MCF 10A (cell line): ENCODE measurements at regions not wholly inside any gene's neighbourhood (a gene's known extent, or its start where the extent isn't known, plus 50 kb on each side); places are given as distances from the start of the nearest gene placed in this dataset.

Experiments used
- BruUV-seq: library from RNA; stranded (reverse); fragments of 400-500 nt; replicated peaks from 2 replicates; lab custom pipeline; 2021; lab: Mats Ljungman, UMichigan
- CTCF ChIA-PET: fragments of 300-600 bp; sonication (Branson Sonifier 250); formaldehyde crosslinking; extraction: SDS; loops from one replicate; lab custom pipeline; 2021; ENCODE audit warnings: antibody characterized with exemption, inconsistent platforms; lab: Yijun Ruan, JAX
- POLR2A ChIA-PET: fragments of 300-600, 350-650 bp; sonication (Branson Sonifier 250); formaldehyde crosslinking; extraction: SDS; loops from one replicate; lab custom pipeline; 2020; ENCODE audit warnings: antibody characterized with exemption, inconsistent platforms; lab: Yijun Ruan, JAX
- DNase-seq: peaks from one replicate; pipeline ENCODE4 v3.0.0-alpha.2; 2018; ENCODE audit not compliant: unreplicated experiment
- H3K27ac Mint-ChIP-seq: one replicate; pipeline ENCODE4 v1.8.0; 2022; ENCODE audit warnings: mild to moderate bottlenecking, low read depth, mixed read lengths; ENCODE audit not compliant: unreplicated experiment
- H3K27me3 Mint-ChIP-seq: one replicate; pipeline ENCODE4 v1.8.0; 2022; ENCODE audit warnings: mixed read lengths; ENCODE audit not compliant: insufficient read depth, unreplicated experiment
- H3K36me3 Mint-ChIP-seq: one replicate; pipeline ENCODE4 v1.8.0; 2022; ENCODE audit warnings: mild to moderate bottlenecking, moderate library complexity, mixed read lengths; ENCODE audit not compliant: insufficient read depth, unreplicated experiment
- H3K4me1 Mint-ChIP-seq: one replicate; pipeline ENCODE4 v1.8.0; 2022; ENCODE audit warnings: mixed read lengths; ENCODE audit not compliant: insufficient read depth, unreplicated experiment
- H3K4me3 Mint-ChIP-seq: one replicate; pipeline ENCODE4 v1.8.0; 2022; ENCODE audit warnings: mild to moderate bottlenecking, moderate library complexity, mixed read lengths; ENCODE audit not compliant: unreplicated experiment
- H3K9me3 Mint-ChIP-seq: one replicate; pipeline ENCODE4 v1.8.0; 2022; ENCODE audit warnings: mixed read lengths; ENCODE audit not compliant: unreplicated experiment
- CTCF ChIP-seq: fragments of 200-600 bp; IDR thresholded peaks from one replicate; pipeline ENCODE4 v1.8.0; 2022; ENCODE audit warnings: antibody characterized with exemption, mild to moderate bottlenecking; ENCODE audit not compliant: unreplicated experiment
- intact Hi-C: fragments of 100-400 bp; cut with micrococcal nuclease; formaldehyde crosslinking; loops from 2 replicates; pipeline ENCODE4 v1.14.1; 2022

- H3K27ac Mint-ChIP-seq, result no peak overlapping the region
- no TSS peak for BruUV-seq
- ChIA-PET POLR2A (interaction anchor here (0.6 to 0.7 kb wide), 3 partner anchors 72 to 180 kb away, joined by 3 to 4 read pairs (median 3); no protein-coding TSS in a partner anchor), CTCF (interaction anchor here (2.0 kb wide), 1 partner anchor 39 kb away, joined by 6 read pairs; no protein-coding TSS in a partner anchor)
- no peak overlapping the region for H3K4me3 Mint-ChIP-seq
- H3K27me3 Mint-ChIP-seq, result no peaks in the 10 kb centered on the region
- no peak for TF ChIP-seq CTCF
- no peaks in the 10 kb centered on the region for H3K9me3 Mint-ChIP-seq
- DNase-seq, result no peak
- H3K4me1 Mint-ChIP-seq, result no peaks in the 10 kb centered on the region
- intact Hi-C loops, result no loop called here
- H3K36me3 Mint-ChIP-seq, result no peaks in the 10 kb centered on the region
Measured at GRCh38 chr4:123524958-123525628, 128.5 kb downstream of the SPRY1 start.

- ChIA-PET POLR2A (no interaction called here), CTCF (interaction anchor here (0.6 to 2.0 kb wide), 2 partner anchors 24 to 38 kb away, joined by 3 to 6 read pairs; no protein-coding TSS in a partner anchor)
- H3K9me3 Mint-ChIP-seq, result no peaks in the 10 kb centered on the region
- no peak for DNase-seq
- no peaks in the 10 kb centered on the region for H3K4me1 Mint-ChIP-seq
- intact Hi-C loops, result no loop called here
- no peak overlapping the region for H3K4me3 Mint-ChIP-seq
- no peaks in the 10 kb centered on the region for H3K36me3 Mint-ChIP-seq
- TF ChIP-seq CTCF, result no peak
- no peaks in the 10 kb centered on the region for H3K27me3 Mint-ChIP-seq
- no TSS peak for BruUV-seq
- H3K27ac Mint-ChIP-seq, result no peak overlapping the region
Measured at GRCh38 chr4:123526511-123526910, 129.9 kb downstream of the SPRY1 start.

GRCh38 chr4:123528501-123529277 is 132.1 kb downstream of the SPRY1 start:
- intact Hi-C loops, result no loop called here
- DNase-seq, result no peak
- TF ChIP-seq CTCF, result no peak
- no peaks in the 10 kb centered on the region for H3K27me3 Mint-ChIP-seq
- H3K36me3 Mint-ChIP-seq, result no peaks in the 10 kb centered on the region
- ChIA-PET CTCF (interaction anchor here (0.6 to 0.7 kb wide), 2 partner anchors 13 to 132 kb away, joined by 3 read pairs; no protein-coding TSS in a partner anchor), POLR2A (interaction anchor here (0.6 to 1.8 kb wide), 3 partner anchors 10 to 27 kb away, joined by 3 to 6 read pairs (median 3); no protein-coding TSS in a partner anchor)
- no peak overlapping the region for H3K27ac Mint-ChIP-seq
- H3K4me3 Mint-ChIP-seq, result no peak overlapping the region
- H3K4me1 Mint-ChIP-seq, result no peaks in the 10 kb centered on the region
- no TSS peak for BruUV-seq
- no peaks in the 10 kb centered on the region for H3K9me3 Mint-ChIP-seq

- no TSS peak for BruUV-seq
- no peak overlapping the region for H3K4me3 Mint-ChIP-seq
- no peaks in the 10 kb centered on the region for H3K4me1 Mint-ChIP-seq
- CTCF ChIA-PET, result interaction anchor here (0.6 to 0.7 kb wide), 2 partner anchors 119 to 131 kb away, joined by 3 read pairs; no protein-coding TSS in a partner anchor
- POLR2A ChIA-PET, result interaction anchor here (0.6 to 1.8 kb wide), 3 partner anchors 11 to 26 kb away, joined by 3 to 6 read pairs (median 3); no protein-coding TSS in a partner anchor
- no peak overlapping the region for H3K27ac Mint-ChIP-seq
- intact Hi-C loops, result no loop called here
- DNase-seq, result no peak
- no peaks in the 10 kb centered on the region for H3K36me3 Mint-ChIP-seq
- H3K27me3 Mint-ChIP-seq, result no peaks in the 10 kb centered on the region
- TF ChIP-seq CTCF, result no peak
- H3K9me3 Mint-ChIP-seq, result no peaks in the 10 kb centered on the region
Measured at GRCh38 chr4:123529278-123529568, 132.6 kb downstream of the SPRY1 start.
